IPS-18a (cell line): ENCODE measurements at regions not wholly inside any gene's neighbourhood (a gene's known extent, or its start where the extent isn't known, plus 50 kb on each side); places are given as distances from the start of the nearest gene placed in this dataset.

ENCODE experiments used
- H3K27ac ChIP-seq: one replicate; pipeline ENCODE4 v1.5.1; 2013; ENCODE audit warnings: low read length
- H3K27me3 ChIP-seq: one replicate; pipeline ENCODE4 v1.6.1; 2013; ENCODE audit warnings: mild to moderate bottlenecking, low read length; ENCODE audit not compliant: control insufficient read depth, insufficient read depth
- H3K36me3 ChIP-seq: one replicate; pipeline ENCODE4 v1.6.1; 2013; ENCODE audit warnings: low read depth, low read length; ENCODE audit not compliant: control insufficient read depth
- H3K4me1 ChIP-seq: one replicate; pipeline ENCODE4 v1.6.1; 2013; ENCODE audit warnings: low read depth, low read length; ENCODE audit not compliant: control insufficient read depth
- H3K4me3 ChIP-seq: one replicate; pipeline ENCODE4 v1.5.1; 2013; ENCODE audit warnings: low read length
- H3K9ac ChIP-seq: one replicate; pipeline ENCODE4 v1.6.1; 2013; ENCODE audit warnings: mild to moderate bottlenecking, low read length, moderate library complexity
- H3K9me3 ChIP-seq: one replicate; pipeline ENCODE4 v1.6.1; 2013; ENCODE audit warnings: low read depth, low read length; ENCODE audit not compliant: control insufficient read depth

DNA sequence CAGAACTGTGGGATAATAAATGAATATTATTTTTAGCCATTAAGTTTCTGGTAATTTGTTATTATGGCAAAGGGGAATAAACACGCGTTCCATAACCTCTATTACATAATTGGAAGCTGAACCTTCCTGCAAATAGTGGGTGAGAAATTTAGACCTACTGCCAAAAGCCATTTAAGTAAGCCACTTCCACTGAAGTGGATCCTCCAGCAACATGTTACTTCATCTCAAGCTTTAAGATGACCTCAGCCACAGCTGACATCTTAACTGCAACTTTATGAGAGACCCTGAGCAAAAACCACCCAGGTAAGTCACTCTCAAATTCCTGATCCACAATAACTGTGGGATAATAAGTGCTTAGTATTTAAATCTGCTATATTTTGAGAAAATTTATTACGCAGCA lies 1048.6 kb downstream of the FAM133A start:
- no peaks in the 10 kb centered on the region for H3K27me3 ChIP-seq
- no peak overlapping the region for H3K27ac ChIP-seq
- no peak overlapping the region for H3K4me3 ChIP-seq
- no peak overlapping the region for H3K9ac ChIP-seq
- H3K4me1 ChIP-seq, result no peaks in the 10 kb centered on the region
- H3K36me3 ChIP-seq, result peaks cover 4% of the 10 kb centered on the region
- H3K9me3 ChIP-seq, result no peaks in the 10 kb centered on the region

DNA sequence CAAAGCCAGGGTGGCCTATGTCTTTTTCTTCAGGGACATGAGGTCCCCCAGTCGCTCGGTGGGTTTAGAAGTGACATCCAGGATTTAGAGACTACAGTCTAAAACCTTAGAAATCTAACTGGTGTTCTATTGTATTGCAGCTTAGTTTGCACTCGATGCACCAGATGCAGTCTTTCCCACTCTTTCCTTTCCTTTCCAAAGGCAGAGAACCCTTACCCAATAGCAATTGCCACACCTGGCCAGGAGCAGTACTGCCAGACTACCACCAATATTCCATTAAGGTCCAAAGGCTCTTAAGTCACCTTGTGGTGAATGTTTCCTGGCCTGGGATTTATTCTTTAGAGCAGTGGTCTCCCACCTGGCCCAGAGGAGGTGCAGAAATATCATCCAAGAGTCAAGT lies 1068.8 kb downstream of the FAM133A start:
- Histone ChIP-seq H3K9me3 (no peaks in the 10 kb centered on the region), H3K4me1 (no peaks in the 10 kb centered on the region), H3K9ac (no peak overlapping the region), H3K36me3 (no peaks in the 10 kb centered on the region), H3K4me3 (no peak overlapping the region), H3K27me3 (no peaks in the 10 kb centered on the region), H3K27ac (no peak overlapping the region)

DNA sequence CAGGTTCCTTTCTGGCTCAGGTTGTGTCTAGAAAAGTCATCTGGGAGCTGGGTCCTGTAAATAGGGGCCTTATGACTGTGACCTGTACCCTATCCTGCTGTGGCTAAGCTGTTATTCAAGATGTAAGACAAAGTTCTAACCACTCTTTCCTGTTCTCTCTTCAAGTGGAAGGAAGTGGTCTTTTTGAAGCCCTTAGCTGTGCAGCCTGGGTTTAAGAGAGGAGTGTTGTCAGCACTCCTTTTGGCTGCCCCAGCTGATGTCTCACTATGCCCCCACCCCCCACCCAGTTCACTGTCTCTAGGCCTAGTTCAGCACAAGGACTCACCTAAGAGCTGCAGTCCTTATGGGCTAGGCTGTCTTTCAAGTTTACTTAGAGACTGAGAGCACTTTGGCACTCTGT lies 1069.5 kb downstream of the FAM133A start:
- Histone ChIP-seq H3K4me1 (no peaks in the 10 kb centered on the region), H3K27me3 (no peaks in the 10 kb centered on the region), H3K9me3 (no peaks in the 10 kb centered on the region), H3K27ac (no peak overlapping the region), H3K36me3 (no peaks in the 10 kb centered on the region), H3K4me3 (no peak overlapping the region), H3K9ac (no peak overlapping the region)

DNA sequence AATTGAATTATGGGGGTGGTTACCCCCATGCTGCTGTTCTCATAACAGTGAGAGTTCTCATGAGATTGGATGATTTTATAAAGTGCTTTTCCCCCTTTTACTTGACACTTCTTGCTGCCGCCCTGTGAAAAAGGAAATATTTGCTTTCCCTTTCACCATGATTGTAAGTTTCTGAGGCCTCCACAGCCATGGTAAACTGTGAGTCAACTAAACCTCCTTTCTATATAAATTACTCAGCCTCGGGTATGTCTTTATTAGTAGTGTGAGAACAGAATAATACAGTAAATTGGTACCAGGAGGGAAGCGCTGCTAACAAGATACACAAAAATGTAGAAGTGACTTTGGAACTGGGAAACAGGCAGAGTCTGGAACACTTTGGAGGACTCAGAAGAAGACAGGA lies 1070.8 kb downstream of the FAM133A start:
- Histone ChIP-seq H3K9me3 (no peaks in the 10 kb centered on the region), H3K27ac (no peak overlapping the region), H3K4me3 (no peak overlapping the region), H3K9ac (no peak overlapping the region), H3K27me3 (no peaks in the 10 kb centered on the region), H3K4me1 (no peaks in the 10 kb centered on the region), H3K36me3 (no peaks in the 10 kb centered on the region)

DNA sequence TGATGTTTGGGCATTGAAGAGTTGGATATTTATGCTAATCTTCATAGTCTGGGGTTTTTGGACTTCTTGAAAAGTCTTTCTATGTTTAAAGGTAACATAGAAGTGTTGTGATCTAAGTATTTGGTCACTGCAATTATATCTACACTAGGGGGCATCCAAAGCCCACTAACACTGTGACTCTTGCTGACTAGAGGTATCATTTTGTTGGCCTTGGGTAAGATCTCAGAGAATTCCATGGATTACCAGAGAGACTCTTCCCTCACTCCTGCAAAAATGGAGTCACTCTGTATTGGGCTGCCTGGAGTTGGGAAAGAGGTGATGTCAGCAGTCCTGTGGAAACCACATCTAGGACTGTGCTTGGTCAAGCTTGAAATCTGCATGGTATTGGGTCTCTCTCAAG lies 1077.6 kb downstream of the FAM133A start:
- H3K9ac ChIP-seq, result no peak overlapping the region
- no peak overlapping the region for H3K4me3 ChIP-seq
- H3K36me3 ChIP-seq, result no peaks in the 10 kb centered on the region
- H3K9me3 ChIP-seq, result no peaks in the 10 kb centered on the region
- H3K27ac ChIP-seq, result no peak overlapping the region
- no peaks in the 10 kb centered on the region for H3K27me3 ChIP-seq
- H3K4me1 ChIP-seq, result no peaks in the 10 kb centered on the region

DNA sequence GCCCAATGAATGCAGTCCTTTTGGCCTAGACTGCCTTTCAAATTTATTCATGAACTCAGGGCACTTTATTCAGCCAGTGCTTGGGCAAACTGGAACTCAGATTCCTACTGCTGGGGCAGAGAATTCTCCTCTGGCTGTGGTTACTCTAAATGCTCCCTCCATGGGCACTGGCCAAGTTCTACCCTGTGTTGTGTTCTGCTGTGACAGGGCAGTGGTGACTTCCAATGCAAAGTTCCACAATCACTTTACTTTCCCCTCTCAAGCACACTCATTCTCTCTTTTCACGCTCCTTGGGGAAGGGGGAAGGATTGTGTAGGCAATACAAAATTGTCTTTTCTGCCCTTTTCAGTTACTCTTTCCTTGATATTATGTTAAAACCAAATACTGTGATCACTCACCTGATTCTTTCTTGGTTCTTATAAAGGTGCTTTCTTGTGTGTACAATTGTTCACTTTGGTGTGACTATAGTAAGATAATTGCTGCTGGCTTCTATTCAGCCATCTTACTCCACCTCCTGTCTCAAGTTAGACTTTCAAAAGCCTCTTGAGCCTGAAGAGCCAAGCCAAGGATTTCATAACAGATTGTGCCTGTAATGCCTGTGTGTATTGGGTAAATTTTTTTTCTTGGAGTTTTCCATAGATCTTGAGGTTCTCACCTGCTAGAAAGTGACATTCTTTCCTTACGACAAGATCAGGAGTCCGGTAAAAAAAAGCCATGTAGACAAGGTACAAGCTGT lies 1078.6 kb downstream of the FAM133A start:
- H3K9ac ChIP-seq, result no peak overlapping the region
- no peaks in the 10 kb centered on the region for H3K4me1 ChIP-seq
- H3K27me3 ChIP-seq, result no peaks in the 10 kb centered on the region
- H3K4me3 ChIP-seq, result no peak overlapping the region
- no peaks in the 10 kb centered on the region for H3K9me3 ChIP-seq
- no peaks in the 10 kb centered on the region for H3K36me3 ChIP-seq
- H3K27ac ChIP-seq, result no peak overlapping the region

DNA sequence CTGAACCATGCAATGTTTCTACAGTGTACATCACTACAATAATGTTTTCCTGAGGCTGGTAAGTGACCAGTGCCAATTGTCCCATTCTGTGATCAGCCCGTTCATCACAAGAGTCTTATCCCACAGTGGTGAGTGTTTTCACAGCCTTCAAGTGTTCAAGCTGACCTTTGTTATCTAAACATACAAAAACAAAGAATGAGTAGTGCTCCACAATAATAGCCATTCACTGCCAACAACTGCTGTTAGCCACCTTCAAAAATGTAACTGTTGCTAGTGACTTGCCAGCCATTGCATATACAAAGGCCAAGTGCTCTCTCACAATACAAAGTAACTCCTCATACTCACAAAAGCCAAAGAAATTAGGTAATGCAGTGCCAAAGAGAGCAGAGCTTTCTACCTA lies 1084.1 kb downstream of the FAM133A start:
- no peaks in the 10 kb centered on the region for H3K4me1 ChIP-seq
- no peak overlapping the region for H3K27ac ChIP-seq
- no peak overlapping the region for H3K4me3 ChIP-seq
- H3K36me3 ChIP-seq, result no peaks in the 10 kb centered on the region
- H3K27me3 ChIP-seq, result no peaks in the 10 kb centered on the region
- H3K9ac ChIP-seq, result no peak overlapping the region
- no peaks in the 10 kb centered on the region for H3K9me3 ChIP-seq

DNA sequence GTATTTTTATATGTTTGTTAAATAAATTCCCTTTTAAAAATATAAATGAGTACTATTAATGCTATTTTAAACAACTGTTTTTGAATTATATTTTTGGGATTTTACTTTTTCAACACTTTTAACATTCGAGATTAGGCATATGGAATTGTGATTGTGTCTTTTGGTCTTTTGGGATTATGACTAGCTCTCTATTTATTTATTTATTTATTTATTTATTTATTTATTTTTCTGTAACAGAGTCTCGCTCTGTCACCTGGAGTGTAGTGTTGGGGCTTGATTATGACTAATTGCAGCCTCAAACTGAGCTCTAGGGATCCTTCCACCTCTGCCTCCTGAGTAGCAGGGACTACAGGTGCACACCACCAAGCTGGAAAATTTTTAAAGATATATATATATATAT lies 1101.6 kb downstream of the FAM133A start:
- Histone ChIP-seq H3K9me3 (no peaks in the 10 kb centered on the region), H3K4me1 (no peaks in the 10 kb centered on the region), H3K9ac (no peak overlapping the region), H3K27me3 (no peaks in the 10 kb centered on the region), H3K4me3 (no peak overlapping the region), H3K27ac (no peak overlapping the region), H3K36me3 (no peaks in the 10 kb centered on the region)

DNA sequence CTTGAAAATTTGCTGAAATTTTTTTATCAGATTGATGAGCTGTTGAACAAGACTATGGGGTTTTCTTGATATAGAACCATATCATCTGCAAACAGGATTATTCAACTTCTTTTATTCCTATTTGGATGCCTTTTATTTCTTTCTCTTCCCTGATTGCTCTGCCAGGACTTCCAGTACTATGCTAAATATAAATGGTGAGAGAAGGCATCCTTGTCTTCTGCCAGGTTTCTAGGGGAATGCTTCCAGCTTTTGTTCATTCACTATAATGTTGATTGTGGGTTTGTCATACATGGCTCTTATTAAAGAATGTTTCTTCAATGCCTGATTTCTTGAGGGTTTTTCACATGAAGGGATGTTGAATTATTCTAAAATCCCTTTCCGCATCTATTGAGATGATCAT lies 1139.5 kb downstream of the FAM133A start:
- no peaks in the 10 kb centered on the region for H3K36me3 ChIP-seq
- no peak overlapping the region for H3K9ac ChIP-seq
- H3K27me3 ChIP-seq, result no peaks in the 10 kb centered on the region
- no peaks in the 10 kb centered on the region for H3K4me1 ChIP-seq
- peaks cover 7% of the 10 kb centered on the region for H3K9me3 ChIP-seq
- no peak overlapping the region for H3K4me3 ChIP-seq
- no peak overlapping the region for H3K27ac ChIP-seq

DNA sequence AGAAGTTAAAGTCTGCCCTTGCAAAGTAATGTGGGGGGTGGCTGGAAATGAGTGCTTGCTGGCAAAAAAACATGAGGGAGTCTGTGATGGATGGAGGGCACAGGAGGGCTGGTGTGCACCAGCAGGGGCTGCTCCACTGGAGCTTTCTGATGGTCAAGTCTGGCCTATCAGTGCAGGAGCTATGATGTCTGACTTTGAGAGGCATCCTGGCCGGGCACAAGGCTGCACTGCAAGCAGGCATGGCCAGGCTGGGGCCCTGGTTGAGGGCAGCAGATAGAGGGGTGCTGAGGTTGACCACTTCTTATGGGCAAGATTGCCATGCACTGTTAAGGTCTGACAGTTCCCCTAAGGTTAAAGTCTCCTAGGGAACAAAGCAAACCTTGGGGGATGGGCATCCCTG lies 1140.2 kb downstream of the FAM133A start:
- H3K27me3 ChIP-seq, result no peaks in the 10 kb centered on the region
- H3K36me3 ChIP-seq, result no peaks in the 10 kb centered on the region
- H3K4me3 ChIP-seq, result no peak overlapping the region
- no peak overlapping the region for H3K27ac ChIP-seq
- H3K9me3 ChIP-seq, result peaks cover 7% of the 10 kb centered on the region
- H3K9ac ChIP-seq, result no peak overlapping the region
- H3K4me1 ChIP-seq, result no peaks in the 10 kb centered on the region

DNA sequence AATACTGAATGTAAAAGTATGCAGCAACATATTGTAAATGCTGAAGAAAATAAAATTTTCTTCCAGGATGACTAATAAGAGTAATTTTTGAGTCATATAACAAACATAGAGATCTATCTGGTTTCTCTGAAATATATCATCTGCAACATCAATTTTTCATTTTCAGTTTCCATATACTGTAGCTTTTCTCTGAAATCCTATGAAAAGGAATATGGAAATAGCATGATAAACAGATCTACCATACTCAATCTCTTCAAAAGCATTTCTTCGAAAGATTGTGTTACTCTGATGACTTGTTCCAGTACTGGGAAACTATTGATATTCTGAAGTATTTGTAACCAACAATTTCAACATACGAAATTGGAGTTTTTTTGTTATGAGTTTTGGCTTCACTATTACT lies 1156.7 kb downstream of the FAM133A start:
- H3K4me3 ChIP-seq, result no peak overlapping the region
- no peaks in the 10 kb centered on the region for H3K27me3 ChIP-seq
- no peak overlapping the region for H3K9ac ChIP-seq
- no peaks in the 10 kb centered on the region for H3K4me1 ChIP-seq
- no peak overlapping the region for H3K27ac ChIP-seq
- H3K36me3 ChIP-seq, result no peaks in the 10 kb centered on the region
- H3K9me3 ChIP-seq, result no peaks in the 10 kb centered on the region

DNA sequence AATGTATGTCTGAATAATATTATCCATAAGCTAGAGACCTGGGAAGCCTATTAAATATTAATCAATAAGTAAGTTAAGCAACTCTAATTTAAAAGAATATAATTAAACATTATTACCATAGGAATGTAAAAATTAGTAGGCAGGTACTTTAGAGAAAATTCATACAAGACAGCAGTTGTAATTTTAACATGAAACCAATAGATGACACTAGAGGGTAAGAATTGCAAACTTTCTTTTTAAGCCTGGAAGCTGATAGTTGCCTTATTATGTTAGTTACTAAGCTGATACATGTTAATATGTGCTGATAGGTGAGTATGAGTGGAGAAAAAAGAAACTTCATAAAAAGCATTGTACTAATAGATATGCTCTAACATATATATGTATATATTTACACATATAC lies 1157.4 kb downstream of the FAM133A start:
- Histone ChIP-seq H3K4me3 (no peak overlapping the region), H3K27me3 (no peaks in the 10 kb centered on the region), H3K4me1 (no peaks in the 10 kb centered on the region), H3K9ac (no peak overlapping the region), H3K36me3 (no peaks in the 10 kb centered on the region), H3K9me3 (no peaks in the 10 kb centered on the region), H3K27ac (no peak overlapping the region)
